Bronchial epithelial cell (primary cell): ENCODE measurements at regions not wholly inside any gene's neighbourhood (a gene's known extent, or its start where the extent isn't known, plus 50 kb on each side); places are given as distances from the start of the nearest gene placed in this dataset.
"Not testable (repeated sequence)": the region's sequence is repeated elsewhere in the genome, so short reads cannot be mapped to it uniquely, and the experiment has no call there.

Source experiments
- DNase-seq: peaks from one replicate; pipeline ENCODE4 v3.0.0-alpha.2; 2010; ENCODE audit warnings: low read depth
- FAIRE-seq: peaks from 2 replicates; lab custom pipeline; 2011; peaks lifted over from hg19 to GRCh38; lab: Jason Lieb, UNC
- H3K27me3 ChIP-seq: 2 replicates; pipeline ENCODE4 v1.5.1; 2011; ENCODE audit warnings: low read length; ENCODE audit not compliant: control insufficient read depth, insufficient read depth
- H3K36me3 ChIP-seq: 2 replicates; pipeline ENCODE4 v1.5.1; 2011; ENCODE audit warnings: low read length; ENCODE audit not compliant: control insufficient read depth, insufficient read depth
- H3K4me3 ChIP-seq: 2 replicates; pipeline ENCODE4 v1.5.1; 2011; ENCODE audit warnings: mild to moderate bottlenecking, low read depth, low read length, control low read depth
- CTCF ChIP-seq: IDR thresholded peaks from 2 replicates; pipeline ENCODE4 v1.5.1; 2011; ENCODE audit warnings: mild to moderate bottlenecking, moderate library complexity, low read length, control low read depth, inconsistent platforms; ENCODE audit not compliant: insufficient read depth, severe bottlenecking

GRCh38 chr10:20391629-20392028 is 505.5 kb downstream of the NEBL start:
- H3K27me3 ChIP-seq = no peaks in the 10 kb centered on the region
- H3K36me3 ChIP-seq = no peaks in the 10 kb centered on the region
- TF ChIP-seq CTCF = no peak
- FAIRE-seq (no peak), DNase-seq (no peak)
- no peak overlapping the region for H3K4me3 ChIP-seq

- TF ChIP-seq CTCF = no peak
- Histone ChIP-seq H3K36me3 (no peaks in the 10 kb centered on the region), H3K27me3 (no peaks in the 10 kb centered on the region), H3K4me3 (no peak overlapping the region)
- no peak for DNase-seq
- no peak for FAIRE-seq
Measured at GRCh38 chr10:20381761-20382160, 515.4 kb downstream of the NEBL start.

GRCh38 chr10:20380401-20380800 is 516.7 kb downstream of the NEBL start:
- TF ChIP-seq CTCF = no peak
- FAIRE-seq (no peak), DNase-seq (peak; percentile 15)
- Histone ChIP-seq H3K27me3 (no peaks in the 10 kb centered on the region), H3K4me3 (no peak overlapping the region), H3K36me3 (no peaks in the 10 kb centered on the region)

- DNase-seq = no peak
- H3K36me3 ChIP-seq = no peaks in the 10 kb centered on the region
- FAIRE-seq = no peak
- no peak for TF ChIP-seq CTCF
- no peak overlapping the region for H3K4me3 ChIP-seq
- H3K27me3 ChIP-seq = no peaks in the 10 kb centered on the region
Measured at GRCh38 chr10:20372748-20373147, 524.4 kb downstream of the NEBL start.

- not testable (repeated sequence) for H3K27me3 ChIP-seq, H3K36me3 ChIP-seq, DNase-seq, FAIRE-seq, H3K4me3 ChIP-seq
Measured at GRCh38 chr10:20370977-20371533, 526.1 kb downstream of the NEBL start.

GRCh38 chr10:20369863-20370736 is 527.0 kb downstream of the NEBL start:
- Histone ChIP-seq H3K4me3 (no peak overlapping the region), H3K36me3 (no peaks in the 10 kb centered on the region), H3K27me3 (no peaks in the 10 kb centered on the region)
- FAIRE-seq = peak; percentile 23
- no peak for DNase-seq
- no peak for TF ChIP-seq CTCF
